Small intestine (tissue), 7 donors: ENCODE measurements at regions not wholly inside any gene's neighbourhood (a gene's known extent, or its start where the extent isn't known, plus 50 kb on each side); places are given as distances from the start of the nearest gene placed in this dataset.

Experiments used
- DNase-seq, 2 donors: peaks; one replicate each; pipeline versions ENCODE4 v3.0.0 to v3.0.0-alpha.2; 2013
- FAIRE-seq: peaks from 2 replicates; lab custom pipeline; 2012; peaks lifted over from hg19 to GRCh38; lab: Jason Lieb, UNC
- H3K27ac ChIP-seq, 3 donors: one replicate each; pipeline ENCODE4 v1.5.1; 2013; ENCODE audit warnings: low read length in 2 of 3, mild to moderate bottlenecking in 2 of 3, control low read depth in 1 of 3, inconsistent platforms in 1 of 3, low read depth in 1 of 3, moderate library complexity in 1 of 3
- H3K27me3 ChIP-seq, 3 donors: one replicate each; pipeline ENCODE4 v1.6.1; 2013; ENCODE audit warnings: low read length in 3 of 3, inconsistent platforms in 1 of 3; ENCODE audit not compliant: control insufficient read depth in 3 of 3, insufficient read depth in 3 of 3
- H3K36me3 ChIP-seq, 3 donors: one replicate each; pipeline ENCODE4 v1.6.1; 2013; ENCODE audit warnings: low read length in 3 of 3, inconsistent platforms in 1 of 3, low read depth in 1 of 3, mild to moderate bottlenecking in 1 of 3, moderate library complexity in 1 of 3; ENCODE audit not compliant: control insufficient read depth in 3 of 3, insufficient read depth in 2 of 3
- H3K4me1 ChIP-seq, 3 donors: one replicate each; pipeline ENCODE4 v1.6.1; 2013; ENCODE audit warnings: low read length in 2 of 3, inconsistent platforms in 1 of 3, low read depth in 1 of 3, mild to moderate bottlenecking in 1 of 3, moderate library complexity in 1 of 3; ENCODE audit not compliant: control insufficient read depth in 3 of 3, insufficient read depth in 2 of 3
- H3K4me3 ChIP-seq, 3 donors: one replicate each; pipeline ENCODE4 v1.5.1; 2013; ENCODE audit warnings: low read length in 3 of 3, control low read depth in 1 of 3, inconsistent platforms in 1 of 3, low read depth in 1 of 3, mild to moderate bottlenecking in 1 of 3, moderate library complexity in 1 of 3
- H3K9me3 ChIP-seq, 2 donors: one replicate each; pipeline ENCODE4 v1.6.1; 2013; ENCODE audit warnings: low read depth in 1 of 2, low read length in 1 of 2; ENCODE audit not compliant: control insufficient read depth in 2 of 2, insufficient read depth in 1 of 2
- WGBS, 3 donors: extraction: QIAGEN DNeasy Blood & Tissue Kit; methylation state at CpG; one replicate each; pipeline ENCODE4 v1.1.7; 2013; 5-methylcytosine and 5-hydroxymethylcytosine counted together
- donor health status: healthy with polysubstance abuse.
- donor health status: control.
- donor health status: control.
- donor health status: Bipolar disorder and iron deficiency.
- donor health status: healthy.

DNA sequence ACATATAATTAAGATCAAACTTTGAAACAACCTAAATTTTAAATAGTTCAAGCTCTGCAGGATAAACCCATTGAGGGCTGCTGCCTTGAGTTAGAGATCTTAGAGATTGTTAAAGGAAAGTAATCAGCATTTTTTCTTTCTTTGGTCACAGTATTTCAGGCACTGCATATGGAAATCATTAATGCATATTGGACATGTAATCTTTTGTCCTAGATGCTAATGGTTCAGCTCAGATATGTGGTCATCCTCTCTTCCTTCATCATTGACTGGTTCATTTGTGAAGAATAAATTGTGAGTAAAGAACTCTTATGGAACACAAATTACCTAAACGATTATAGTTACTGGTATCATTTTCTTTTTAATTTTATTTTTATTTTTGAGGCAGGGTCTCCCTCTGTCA is 82.0 kb upstream of the PRLR start:
- Histone ChIP-seq H3K27ac (no peak overlapping the region), H3K27me3 (no peaks in the 10 kb centered on the region), H3K4me3 (no peak overlapping the region), H3K36me3 (no peaks in the 10 kb centered on the region), H3K4me1 (no peaks in the 10 kb centered on the region), H3K9me3 (no peaks in the 10 kb centered on the region)
- FAIRE-seq (no peak), DNase-seq (no peak)
- WGBS, 3 donors: 86 to 94% (median 93%) methylated on average over 1 of the region's 1 CpG

DNA sequence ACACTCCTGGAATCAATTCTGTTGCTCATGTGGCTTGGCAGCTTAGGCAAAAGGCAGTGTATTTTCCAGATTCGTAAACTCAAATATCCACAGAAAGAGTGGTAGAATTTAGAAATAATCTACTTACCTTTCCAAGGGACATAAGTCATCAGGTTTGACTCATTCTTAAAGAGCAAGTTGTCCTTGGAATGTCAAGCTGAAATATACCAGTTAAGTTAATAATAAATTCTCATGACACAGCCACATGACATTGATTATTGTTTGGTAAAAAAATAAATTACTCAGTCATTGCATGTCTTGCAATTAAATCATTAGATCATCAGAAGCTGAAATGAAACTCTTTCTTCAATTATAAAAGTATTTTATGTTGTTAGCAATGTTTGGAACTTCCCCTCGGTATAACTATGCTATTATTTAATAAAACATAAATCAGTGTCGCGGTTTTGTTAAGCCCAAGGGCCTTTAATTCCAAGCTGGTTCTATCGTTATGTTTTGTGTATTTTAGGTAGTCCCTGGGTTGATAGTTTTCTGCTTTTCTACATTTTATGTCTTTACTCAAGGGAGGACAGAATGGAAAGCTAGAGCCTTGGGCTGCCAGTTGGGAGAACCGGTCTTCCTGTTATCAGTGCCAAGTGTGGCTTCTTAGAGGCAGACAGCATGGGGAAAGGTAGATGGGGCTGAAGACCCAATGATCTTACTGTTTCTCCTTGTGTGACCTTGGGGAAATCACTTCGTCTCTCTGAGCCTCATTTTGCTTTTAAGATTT is 79.3 kb upstream of the PRLR start:
- FAIRE-seq: no peak
- H3K27ac ChIP-seq: no peak overlapping the region
- no peak overlapping the region for H3K4me3 ChIP-seq
- H3K27me3 ChIP-seq: no peaks in the 10 kb centered on the region
- WGBS, 3 donors: 88 to 90% (median 88%) methylated on average over 7 of the region's 7 CpGs
- H3K36me3 ChIP-seq: no peaks in the 10 kb centered on the region
- no peaks in the 10 kb centered on the region for H3K4me1 ChIP-seq
- H3K9me3 ChIP-seq: no peaks in the 10 kb centered on the region
- no peak for DNase-seq

DNA sequence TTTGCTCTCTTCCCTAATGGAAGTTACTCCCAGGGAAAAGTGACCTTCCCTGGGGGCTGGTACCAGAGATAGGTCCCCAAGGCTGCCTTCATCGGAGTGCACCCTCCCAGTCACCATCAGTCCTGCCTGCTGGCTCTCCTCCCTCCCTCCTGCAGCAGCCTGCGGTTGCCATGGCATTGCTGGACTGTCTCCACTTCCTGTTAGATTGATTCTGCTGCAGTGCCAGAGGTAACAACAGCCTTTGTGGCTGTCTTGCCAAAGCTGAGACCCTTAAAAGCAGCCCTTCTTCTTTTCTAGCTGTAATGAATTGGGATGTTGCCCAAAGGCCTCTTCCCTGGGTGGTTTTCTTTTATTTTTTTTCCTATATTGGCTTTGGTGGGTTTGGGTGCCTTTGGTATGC is 78.1 kb upstream of the PRLR start:
- 39 to 70% (median 46%) methylated on average over 2 of the region's 2 CpGs for WGBS, 3 donors
- H3K4me1 ChIP-seq: no peaks in the 10 kb centered on the region
- H3K27me3 ChIP-seq: no peaks in the 10 kb centered on the region
- no peak overlapping the region for H3K4me3 ChIP-seq
- H3K9me3 ChIP-seq: no peaks in the 10 kb centered on the region
- no peaks in the 10 kb centered on the region for H3K36me3 ChIP-seq
- DNase-seq: no peak
- H3K27ac ChIP-seq: no peak overlapping the region
- FAIRE-seq: no peak

DNA sequence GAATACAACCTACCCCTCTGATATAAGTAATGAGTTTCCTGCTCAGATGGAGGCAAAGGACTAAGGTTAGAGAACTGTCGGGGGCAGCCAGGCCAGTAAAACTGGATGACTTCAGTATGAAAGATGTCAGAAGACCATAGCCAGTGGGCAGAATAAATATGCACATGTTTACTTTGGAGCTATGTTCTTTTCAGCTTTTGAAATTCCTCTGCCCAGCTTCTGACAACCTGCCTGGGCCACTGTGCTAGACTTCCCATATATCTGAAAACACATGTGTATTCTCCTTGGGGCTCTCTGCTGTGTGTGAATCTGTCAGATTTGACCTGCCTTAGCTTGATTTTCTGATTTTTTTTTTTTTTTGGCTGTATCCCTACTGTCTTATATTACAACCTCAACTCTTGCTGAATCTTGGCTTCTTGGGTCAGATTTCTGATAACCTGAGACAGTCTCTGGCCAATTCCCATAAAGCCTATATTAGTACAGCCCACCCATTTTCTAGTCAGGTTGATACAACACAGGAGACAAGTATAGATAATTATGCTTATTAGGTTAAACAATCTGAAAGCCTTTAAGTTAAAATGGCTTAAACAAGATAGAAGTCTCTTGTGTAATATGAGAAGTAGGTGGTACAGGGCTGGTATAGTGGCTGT is 76.6 kb upstream of the PRLR start:
- 86 to 90% (median 89%) methylated on average over 1 of the region's 1 CpG for WGBS, 3 donors
- no peaks in the 10 kb centered on the region for H3K27me3 ChIP-seq

DNA sequence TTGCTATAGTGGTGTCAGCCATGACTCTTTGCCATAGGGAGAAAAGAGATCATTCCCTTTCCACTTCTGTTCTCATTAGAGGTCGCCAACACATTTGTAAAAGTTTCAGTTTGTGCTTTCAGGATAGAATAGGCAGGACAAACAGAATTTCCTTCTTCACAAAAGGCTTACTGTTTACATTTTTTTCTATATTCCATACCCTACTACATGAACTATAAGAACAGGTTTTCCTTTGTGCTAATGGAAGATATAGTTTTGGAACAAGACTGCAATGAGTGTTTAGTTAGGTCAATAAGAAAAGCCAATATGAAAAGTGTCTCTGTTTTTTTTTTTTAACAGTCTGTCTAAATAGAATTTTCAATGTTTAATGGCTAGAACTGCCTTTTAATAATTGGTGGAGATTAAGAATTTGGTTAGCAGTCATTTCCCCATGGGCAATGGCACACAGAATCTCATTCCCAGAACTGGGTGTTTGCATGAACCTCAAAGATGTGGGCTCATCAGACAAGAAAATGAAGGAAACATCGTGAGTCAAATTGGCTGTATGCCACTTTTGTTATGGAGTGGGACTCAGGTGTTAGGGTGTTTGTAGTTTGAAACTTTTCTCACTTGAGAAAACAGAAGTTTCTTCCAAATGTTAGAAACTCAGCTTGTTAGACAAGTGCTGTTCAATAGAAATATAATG is 75.2 kb upstream of the PRLR start:
- WGBS, 3 donors: 57 to 82% (median 64%) methylated on average over 2 of the region's 2 CpGs
- no peak for FAIRE-seq
- H3K27me3 ChIP-seq: no peaks in the 10 kb centered on the region
- H3K9me3 ChIP-seq: no peaks in the 10 kb centered on the region
- no peak overlapping the region for H3K27ac ChIP-seq
- H3K36me3 ChIP-seq: no peaks in the 10 kb centered on the region
- no peak overlapping the region for H3K4me3 ChIP-seq
- peaks cover 0 to 3% (median 0%) of the 10 kb centered on the region in 3 donors for H3K4me1 ChIP-seq
- no peak for DNase-seq

More for the DNA sequence above, 76.6 kb upstream of the PRLR start:
- FAIRE-seq (no peak), DNase-seq (no peak)
- no peaks in the 10 kb centered on the region for H3K36me3 ChIP-seq
- no peak overlapping the region for H3K27ac ChIP-seq
- no peaks in the 10 kb centered on the region for H3K9me3 ChIP-seq
- H3K4me1 ChIP-seq: peaks cover 0 to 3% (median 0%) of the 10 kb centered on the region in 3 donors
- no peak overlapping the region for H3K4me3 ChIP-seq

DNA sequence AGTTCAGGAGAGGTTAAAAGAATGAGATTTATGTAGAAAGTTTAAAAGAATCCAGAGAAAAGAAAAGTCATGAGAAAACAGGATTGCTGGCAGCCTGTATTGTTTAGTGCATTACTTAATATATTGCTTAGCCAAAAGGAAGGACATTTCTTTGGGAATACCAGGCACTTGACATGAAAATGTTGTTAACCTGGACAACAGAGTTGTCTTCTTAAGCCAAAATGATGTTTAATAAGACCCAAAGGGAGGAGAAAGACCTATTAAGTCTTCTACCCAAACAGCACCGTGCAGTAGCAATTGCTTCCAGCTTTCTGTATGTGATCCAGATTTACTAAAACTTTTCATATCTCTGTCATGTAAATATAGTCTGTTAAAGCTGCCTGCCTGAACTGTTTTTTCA is 74.0 kb upstream of the PRLR start:
- WGBS, 3 donors: 63 to 88% (median 88%) methylated on average over 1 of the region's 1 CpG
- no peak overlapping the region for H3K27ac ChIP-seq
- H3K4me3 ChIP-seq: no peak overlapping the region
- no peak for FAIRE-seq
- H3K4me1 ChIP-seq: peaks cover 0 to 3% (median 0%) of the 10 kb centered on the region in 3 donors
- no peak for DNase-seq
- no peaks in the 10 kb centered on the region for H3K36me3 ChIP-seq
- H3K9me3 ChIP-seq: no peaks in the 10 kb centered on the region
- H3K27me3 ChIP-seq: no peaks in the 10 kb centered on the region

DNA sequence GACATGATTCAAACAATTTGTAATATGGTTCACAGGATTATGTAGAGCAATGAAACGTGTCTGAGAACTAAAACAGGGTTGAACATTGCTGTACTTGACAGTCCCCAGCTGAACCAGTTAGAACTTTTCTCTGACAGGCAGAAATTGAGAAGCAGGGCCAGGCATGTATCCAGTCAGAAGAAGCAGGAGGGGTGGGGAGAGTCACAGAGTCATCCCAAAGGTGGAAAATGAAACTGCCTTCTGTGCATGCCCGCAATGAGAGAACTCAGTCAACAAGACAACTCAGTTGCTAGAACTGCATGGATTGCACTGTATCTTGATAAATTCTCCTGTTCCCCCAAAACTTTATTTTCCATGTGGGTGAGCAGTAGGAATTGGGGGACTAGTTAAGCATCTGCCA is 72.9 kb upstream of the PRLR start:
- DNase-seq: peak in 1 of 2 donors; percentile 41
- Histone ChIP-seq H3K4me3 (no peak overlapping the region), H3K4me1 (peaks cover 0 to 3% (median 0%) of the 10 kb centered on the region in 3 donors), H3K9me3 (no peaks in the 10 kb centered on the region), H3K36me3 (no peaks in the 10 kb centered on the region), H3K27me3 (no peaks in the 10 kb centered on the region), H3K27ac (no peak overlapping the region)
- WGBS, 3 donors: 75 to 80% (median 77%) methylated on average over 2 of the region's 2 CpGs
- FAIRE-seq: no peak

DNA sequence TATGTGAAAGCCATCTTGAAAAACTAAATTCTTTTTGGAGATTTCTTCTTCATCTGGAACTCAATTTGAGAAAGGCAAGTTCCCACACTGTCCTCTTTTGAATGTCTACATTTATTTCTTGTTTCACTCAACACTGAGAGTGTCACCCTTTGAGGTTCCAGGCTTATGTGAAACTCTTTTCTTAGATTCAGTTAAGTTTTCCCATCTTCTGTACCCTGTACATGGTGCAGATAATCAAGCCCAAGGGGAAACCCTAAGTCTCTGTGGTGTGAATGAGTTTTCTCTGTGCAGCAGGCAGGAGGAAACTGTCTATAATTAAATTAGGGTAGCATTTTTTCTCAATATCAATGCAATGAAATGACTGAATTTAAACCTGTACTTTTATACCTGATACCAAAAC is 72.3 kb upstream of the PRLR start:
- Histone ChIP-seq H3K36me3 (no peaks in the 10 kb centered on the region), H3K9me3 (no peaks in the 10 kb centered on the region), H3K4me1 (peaks cover 0 to 3% (median 0%) of the 10 kb centered on the region in 3 donors), H3K4me3 (no peak overlapping the region), H3K27me3 (no peaks in the 10 kb centered on the region), H3K27ac (peak overlapping the region in 1 of 3 donors; percentile 43)
- FAIRE-seq: no peak
- peak in 1 of 2 donors; percentile 16 for DNase-seq
